Activated CD8-positive, alpha-beta T cell treated with anti-CD3 and anti-CD28 coated beads for 36 hours (primary cell): ENCODE measurements at regions not wholly inside any gene's neighbourhood (a gene's known extent, or its start where the extent isn't known, plus 50 kb on each side); places are given as distances from the start of the nearest gene placed in this dataset.

ENCODE experiments used
- ATAC-seq: fragments of 200-7000 bp; cut with Tn5 transposase; one replicate; pipeline ENCODE4 v1.10.0; 2021; ENCODE audit warnings: mild to moderate bottlenecking, moderate library complexity
- CTCF ChIA-PET: fragments of 350-600 bp; sonication (Branson Sonifier 250); formaldehyde crosslinking; loops from one replicate; lab custom pipeline; 2021; ENCODE audit warnings: antibody characterized with exemption; lab: Charles Lee
- POLR2A ChIA-PET: fragments of 350-600 bp; sonication (Branson Sonifier 250); formaldehyde crosslinking; loops from one replicate; lab custom pipeline; 2021; ENCODE audit warnings: antibody characterized with exemption; lab: Charles Lee
- DNase-seq: peaks from one replicate; pipeline ENCODE4 v3.0.0-alpha.2; 2020
- H3K27ac Mint-ChIP-seq: one replicate; pipeline ENCODE4 v1.8.0; 2021; ENCODE audit warnings: mild to moderate bottlenecking, mixed read lengths
- H3K27me3 Mint-ChIP-seq: one replicate; pipeline ENCODE4 v1.8.0; 2021; ENCODE audit warnings: mixed read lengths
- H3K36me3 Mint-ChIP-seq: one replicate; pipeline ENCODE4 v1.8.0; 2021; ENCODE audit warnings: low read depth, mixed read lengths
- H3K4me1 Mint-ChIP-seq: one replicate; pipeline ENCODE4 v1.8.0; 2021; ENCODE audit warnings: low read depth, mixed read lengths
- H3K4me3 Mint-ChIP-seq: one replicate; pipeline ENCODE4 v1.8.0; 2021; ENCODE audit warnings: mild to moderate bottlenecking, moderate library complexity, mixed read lengths
- H3K9me3 Mint-ChIP-seq: one replicate; pipeline ENCODE4 v1.8.0; 2021; ENCODE audit warnings: mixed read lengths
- intact Hi-C: fragments of 100-400 bp; cut with micrococcal nuclease; formaldehyde crosslinking; loops from one replicate; pipeline ENCODE4 v1.10.0; 2022
- TF ChIP-seq, protein P1 (sequence below): fragments of 200-600 bp; IDR thresholded peaks from one replicate; pipeline ENCODE4 v1.8.0; 2022; ENCODE audit warnings: antibody characterized with exemption, mild to moderate bottlenecking

DNA sequence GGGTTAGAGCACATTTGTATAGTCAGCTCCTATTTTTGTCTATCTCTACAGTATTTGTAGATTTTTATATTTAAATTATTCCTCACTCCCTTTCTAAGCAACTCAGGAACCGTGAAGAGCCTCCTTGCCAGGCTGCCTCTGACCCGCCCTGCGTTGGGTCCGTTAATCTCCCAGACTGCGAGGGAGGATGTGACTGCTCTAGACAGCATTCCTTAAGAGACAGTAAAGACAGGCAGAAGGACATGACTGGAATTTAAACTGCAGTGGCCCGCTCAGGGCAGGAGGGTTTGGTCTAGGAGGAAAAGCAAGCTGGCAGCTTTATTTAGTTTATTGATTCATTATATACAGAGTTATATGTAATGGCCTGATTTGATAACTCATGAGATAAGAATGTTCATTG is 413.7 kb downstream of the TMEM135 start:
- TF ChIP-seq, protein P1, sequence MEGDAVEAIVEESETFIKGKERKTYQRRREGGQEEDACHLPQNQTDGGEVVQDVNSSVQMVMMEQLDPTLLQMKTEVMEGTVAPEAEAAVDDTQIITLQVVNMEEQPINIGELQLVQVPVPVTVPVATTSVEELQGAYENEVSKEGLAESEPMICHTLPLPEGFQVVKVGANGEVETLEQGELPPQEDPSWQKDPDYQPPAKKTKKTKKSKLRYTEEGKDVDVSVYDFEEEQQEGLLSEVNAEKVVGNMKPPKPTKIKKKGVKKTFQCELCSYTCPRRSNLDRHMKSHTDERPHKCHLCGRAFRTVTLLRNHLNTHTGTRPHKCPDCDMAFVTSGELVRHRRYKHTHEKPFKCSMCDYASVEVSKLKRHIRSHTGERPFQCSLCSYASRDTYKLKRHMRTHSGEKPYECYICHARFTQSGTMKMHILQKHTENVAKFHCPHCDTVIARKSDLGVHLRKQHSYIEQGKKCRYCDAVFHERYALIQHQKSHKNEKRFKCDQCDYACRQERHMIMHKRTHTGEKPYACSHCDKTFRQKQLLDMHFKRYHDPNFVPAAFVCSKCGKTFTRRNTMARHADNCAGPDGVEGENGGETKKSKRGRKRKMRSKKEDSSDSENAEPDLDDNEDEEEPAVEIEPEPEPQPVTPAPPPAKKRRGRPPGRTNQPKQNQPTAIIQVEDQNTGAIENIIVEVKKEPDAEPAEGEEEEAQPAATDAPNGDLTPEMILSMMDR, result no peak
- ATAC-seq (no peak), DNase-seq (no peak)
- Mint-ChIP-seq H3K36me3 (no peaks in the 10 kb centered on the region), H3K9me3 (no peaks in the 10 kb centered on the region), H3K27me3 (peaks cover 11% of the 10 kb centered on the region), H3K27ac (no peak overlapping the region), H3K4me3 (no peak overlapping the region), H3K4me1 (no peaks in the 10 kb centered on the region)
- intact Hi-C loops, result no loop called here
- CTCF ChIA-PET, result no interaction called here
- POLR2A ChIA-PET, result interaction anchor here (1.0 kb wide), 1 partner anchor 25 kb away, joined by 3 read pairs; no protein-coding TSS in a partner anchor

DNA sequence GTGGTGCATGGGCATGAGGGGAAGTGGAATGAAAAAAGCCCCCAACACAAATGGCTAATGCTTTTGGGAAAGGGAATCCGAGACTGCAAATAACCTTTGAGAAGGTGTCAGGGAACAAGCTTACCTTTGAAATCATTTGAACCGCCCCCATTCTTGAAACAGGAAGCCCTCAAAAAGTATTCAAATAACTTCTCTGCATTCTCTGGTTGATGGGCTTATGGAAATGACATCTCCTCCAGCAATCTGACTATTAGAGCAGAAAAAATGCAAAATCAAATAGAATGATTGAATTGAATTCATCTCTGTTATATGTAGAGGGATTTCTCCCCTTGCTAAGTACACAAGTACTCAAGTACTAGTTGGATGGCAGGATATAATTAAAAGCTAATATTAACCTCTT is 409.9 kb downstream of the TMEM135 start:
- ATAC-seq (no peak), DNase-seq (no peak)
- intact Hi-C loops, result no loop called here
- Mint-ChIP-seq H3K27me3 (peaks cover 18% of the 10 kb centered on the region), H3K9me3 (no peaks in the 10 kb centered on the region), H3K4me3 (no peak overlapping the region), H3K36me3 (no peaks in the 10 kb centered on the region), H3K27ac (no peak overlapping the region), H3K4me1 (no peaks in the 10 kb centered on the region)
- TF ChIP-seq, protein P1, result no peak
- ChIA-PET CTCF (interaction anchor here (0.6 kb wide), 1 partner anchor 287 kb away, joined by 3 read pairs; no protein-coding TSS in a partner anchor), POLR2A (no interaction called here)

DNA sequence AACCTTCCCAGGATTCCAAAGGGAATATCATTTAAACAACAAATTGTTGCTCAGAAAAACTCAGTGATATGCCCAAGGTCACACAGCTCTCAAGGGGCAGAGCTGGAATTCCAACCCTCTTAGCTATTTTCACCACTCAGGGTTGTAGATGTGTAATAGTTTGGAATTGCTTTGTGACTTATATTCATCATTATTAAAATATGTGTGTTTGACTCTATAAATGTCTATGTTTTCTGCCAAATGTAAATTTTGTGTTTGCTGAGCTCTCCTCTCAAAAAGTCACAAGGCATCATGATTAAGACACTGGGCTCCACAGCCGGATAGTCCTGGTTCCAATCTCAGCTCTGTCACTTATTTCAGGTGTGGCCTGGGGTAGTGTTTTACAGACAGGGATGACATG is 407.3 kb downstream of the TMEM135 start:
- no peak for ATAC-seq
- POLR2A ChIA-PET, result no interaction called here

DNA sequence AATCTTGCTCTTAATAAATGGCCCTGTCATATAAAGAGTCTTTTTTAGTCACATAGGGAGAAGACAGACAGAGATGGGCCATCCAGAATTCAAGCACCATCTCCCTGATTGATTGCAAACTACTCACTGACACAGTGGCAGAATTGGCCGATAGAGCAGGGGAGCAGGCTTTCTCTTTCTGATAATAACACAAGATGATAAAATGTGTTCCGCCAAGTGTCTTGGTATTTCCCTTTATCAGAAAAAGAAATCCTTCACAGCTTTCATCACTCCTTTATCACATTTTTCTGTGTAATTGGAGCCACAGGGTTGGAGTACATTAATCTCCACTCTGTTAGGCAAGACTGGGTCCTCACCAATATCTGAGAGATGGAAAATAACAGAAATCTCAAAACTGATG is 406.0 kb downstream of the TMEM135 start:
- ATAC-seq (no peak), DNase-seq (no peak)
- Mint-ChIP-seq H3K27me3 (peaks cover 16% of the 10 kb centered on the region), H3K4me3 (no peak overlapping the region), H3K36me3 (no peaks in the 10 kb centered on the region), H3K27ac (no peak overlapping the region), H3K9me3 (no peaks in the 10 kb centered on the region), H3K4me1 (no peaks in the 10 kb centered on the region)
- ChIA-PET CTCF (interaction anchor here (1.5 kb wide), 1 partner anchor 22 kb away, joined by 4 read pairs; no protein-coding TSS in a partner anchor), POLR2A (no interaction called here)
- intact Hi-C loops, result no loop called here
- TF ChIP-seq, protein P1, result no peak

More for the DNA sequence above, 407.3 kb downstream of the TMEM135 start:
- no peaks in the 10 kb centered on the region for H3K4me1 Mint-ChIP-seq
- intact Hi-C loops, result no loop called here
- no peak overlapping the region for H3K27ac Mint-ChIP-seq
- no peak overlapping the region for H3K4me3 Mint-ChIP-seq
- CTCF ChIA-PET, result no interaction called here
- H3K9me3 Mint-ChIP-seq, result no peaks in the 10 kb centered on the region
- peaks cover 20% of the 10 kb centered on the region for H3K27me3 Mint-ChIP-seq
- DNase-seq, result no peak
- H3K36me3 Mint-ChIP-seq, result no peaks in the 10 kb centered on the region
- TF ChIP-seq, protein P1, result no peak

DNA sequence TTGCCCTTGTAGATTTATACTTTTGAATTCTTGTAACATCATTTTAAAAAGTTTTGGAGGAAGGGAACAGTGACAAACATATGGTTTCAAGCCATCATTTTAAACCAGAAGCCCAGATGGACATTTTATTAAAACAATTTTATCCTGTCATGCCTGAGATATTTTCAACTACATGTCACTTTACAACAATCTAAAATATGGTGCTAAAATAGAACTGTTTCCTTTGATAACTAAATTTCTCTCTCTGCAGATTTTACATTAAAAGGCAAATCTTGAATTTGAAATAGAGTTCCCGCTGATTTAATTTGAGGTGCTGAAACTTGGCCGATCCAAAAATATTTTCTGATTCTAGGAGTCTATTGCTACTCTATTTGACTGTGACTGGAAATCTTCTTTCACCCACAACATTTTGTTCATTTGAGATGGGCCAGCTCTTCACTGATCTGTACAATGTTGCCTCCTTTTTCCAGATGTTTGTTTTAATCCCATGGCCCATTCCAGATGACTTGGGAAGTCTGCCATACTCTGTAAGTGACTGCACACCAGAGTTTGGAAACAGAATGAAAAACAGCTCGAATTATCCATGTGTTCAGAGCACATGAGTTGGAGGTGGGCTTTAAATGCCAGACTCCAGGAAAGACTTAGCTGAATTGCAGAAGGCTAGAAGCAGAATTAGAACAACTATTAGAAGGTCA is 402.5 kb downstream of the TMEM135 start:
- ATAC-seq (no peak), DNase-seq (no peak)
- H3K27ac Mint-ChIP-seq, result no peak overlapping the region
- intact Hi-C loops, result no loop called here
- H3K36me3 Mint-ChIP-seq, result no peaks in the 10 kb centered on the region
- peaks cover 8% of the 10 kb centered on the region for H3K27me3 Mint-ChIP-seq
- H3K4me3 Mint-ChIP-seq, result no peak overlapping the region
- no peaks in the 10 kb centered on the region for H3K9me3 Mint-ChIP-seq
- CTCF ChIA-PET, result interaction anchor here (1.4 kb wide), 1 partner anchor 19 kb away, joined by 3 read pairs; no protein-coding TSS in a partner anchor
- TF ChIP-seq, protein P1, result no peak
- POLR2A ChIA-PET, result no interaction called here
- H3K4me1 Mint-ChIP-seq, result no peaks in the 10 kb centered on the region
